Ishikawa (cell line): ENCODE measurements at regions not wholly inside any gene's neighbourhood (a gene's known extent, or its start where the extent isn't known, plus 50 kb on each side); places are given as distances from the start of the nearest gene placed in this dataset.

Experiments
- CEBPB ChIP-seq: IDR thresholded peaks from 2 replicates; pipeline ENCODE4 v1.6.1; 2012
- CREB1 ChIP-seq: IDR thresholded peaks from 2 replicates; pipeline ENCODE4 v1.6.1; 2012; ENCODE audit warnings: low read depth
- EP300 ChIP-seq: IDR thresholded peaks from 2 replicates; pipeline ENCODE4 v1.6.1; 2012; ENCODE audit warnings: borderline replicate concordance
- RAD21 ChIP-seq: IDR thresholded peaks from 2 replicates; pipeline ENCODE4 v1.6.1; 2012; ENCODE audit warnings: low read depth
- TEAD4 ChIP-seq: IDR thresholded peaks from 2 replicates; pipeline ENCODE4 v1.6.1; 2012
- USF1 ChIP-seq: IDR thresholded peaks from 2 replicates; pipeline ENCODE4 v1.6.1; 2012
- TF ChIP-seq, protein P1 (sequence below): IDR thresholded peaks from 2 replicates; pipeline ENCODE4 v1.6.1; 2012; ENCODE audit warnings: low read depth, mild to moderate bottlenecking

DNA sequence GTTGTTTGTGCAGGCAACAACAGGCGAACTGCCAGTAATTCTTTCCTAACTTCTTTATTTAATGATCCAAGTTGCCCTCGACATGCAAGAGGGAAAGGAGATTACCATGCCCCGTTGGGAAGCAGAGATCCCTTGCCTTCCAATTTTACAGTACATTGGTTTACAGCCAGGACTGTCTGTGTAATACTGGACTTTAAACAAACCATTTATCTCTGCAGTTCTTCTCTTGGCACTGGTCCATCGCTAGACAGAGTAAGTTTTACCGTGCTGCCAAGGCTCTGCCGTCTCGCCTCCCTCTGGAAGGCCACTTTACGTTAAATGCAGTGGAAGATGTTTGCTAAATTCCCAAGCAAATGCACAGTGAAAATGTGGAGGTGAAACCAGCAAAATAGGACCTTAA, 660.3 kb upstream of the PRKX start:
- TF ChIP-seq RAD21, result no peak
- TF ChIP-seq CREB1, result no peak
- no peak for TF ChIP-seq CEBPB
- TF ChIP-seq, protein P1, sequence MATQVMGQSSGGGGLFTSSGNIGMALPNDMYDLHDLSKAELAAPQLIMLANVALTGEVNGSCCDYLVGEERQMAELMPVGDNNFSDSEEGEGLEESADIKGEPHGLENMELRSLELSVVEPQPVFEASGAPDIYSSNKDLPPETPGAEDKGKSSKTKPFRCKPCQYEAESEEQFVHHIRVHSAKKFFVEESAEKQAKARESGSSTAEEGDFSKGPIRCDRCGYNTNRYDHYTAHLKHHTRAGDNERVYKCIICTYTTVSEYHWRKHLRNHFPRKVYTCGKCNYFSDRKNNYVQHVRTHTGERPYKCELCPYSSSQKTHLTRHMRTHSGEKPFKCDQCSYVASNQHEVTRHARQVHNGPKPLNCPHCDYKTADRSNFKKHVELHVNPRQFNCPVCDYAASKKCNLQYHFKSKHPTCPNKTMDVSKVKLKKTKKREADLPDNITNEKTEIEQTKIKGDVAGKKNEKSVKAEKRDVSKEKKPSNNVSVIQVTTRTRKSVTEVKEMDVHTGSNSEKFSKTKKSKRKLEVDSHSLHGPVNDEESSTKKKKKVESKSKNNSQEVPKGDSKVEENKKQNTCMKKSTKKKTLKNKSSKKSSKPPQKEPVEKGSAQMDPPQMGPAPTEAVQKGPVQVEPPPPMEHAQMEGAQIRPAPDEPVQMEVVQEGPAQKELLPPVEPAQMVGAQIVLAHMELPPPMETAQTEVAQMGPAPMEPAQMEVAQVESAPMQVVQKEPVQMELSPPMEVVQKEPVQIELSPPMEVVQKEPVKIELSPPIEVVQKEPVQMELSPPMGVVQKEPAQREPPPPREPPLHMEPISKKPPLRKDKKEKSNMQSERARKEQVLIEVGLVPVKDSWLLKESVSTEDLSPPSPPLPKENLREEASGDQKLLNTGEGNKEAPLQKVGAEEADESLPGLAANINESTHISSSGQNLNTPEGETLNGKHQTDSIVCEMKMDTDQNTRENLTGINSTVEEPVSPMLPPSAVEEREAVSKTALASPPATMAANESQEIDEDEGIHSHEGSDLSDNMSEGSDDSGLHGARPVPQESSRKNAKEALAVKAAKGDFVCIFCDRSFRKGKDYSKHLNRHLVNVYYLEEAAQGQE, result no peak
- TF ChIP-seq EP300, result no peak
- no peak for TF ChIP-seq USF1
- TF ChIP-seq TEAD4, result no peak
